Stimulated activated naive CD4-positive, alpha-beta T cell (primary cell): ENCODE measurements at regions not wholly inside any gene's neighbourhood (a gene's known extent, or its start where the extent isn't known, plus 50 kb on each side); places are given as distances from the start of the nearest gene placed in this dataset.
"Not testable (repeated sequence)": the region's sequence is repeated elsewhere in the genome, so short reads cannot be mapped to it uniquely, and the experiment has no call there.

Experiments
- DNase-seq, 6 experiments: peaks; one replicate each; lab custom pipeline; 2025; lab: John Stamatoyannopoulos, UW

DNA sequence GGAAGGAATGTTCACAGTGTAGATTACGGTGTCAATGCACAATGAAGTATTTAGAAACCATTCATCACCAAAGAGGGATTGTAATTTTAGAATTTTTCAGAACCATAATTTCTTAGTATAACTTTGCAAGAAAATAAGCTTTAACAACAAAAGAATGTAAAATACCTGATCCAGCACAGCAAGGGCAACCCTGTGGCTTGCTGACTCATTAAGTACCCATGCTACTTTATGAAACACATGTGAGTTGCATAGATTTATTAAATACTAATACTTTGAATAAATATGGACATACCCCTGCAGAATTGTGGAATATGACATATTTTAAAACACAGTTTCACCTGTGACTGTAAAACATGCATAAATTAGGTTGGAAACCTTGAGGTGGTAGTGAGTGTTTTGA lies 281.3 kb downstream of the ZNF248 start:
- no peak for DNase-seq

DNA sequence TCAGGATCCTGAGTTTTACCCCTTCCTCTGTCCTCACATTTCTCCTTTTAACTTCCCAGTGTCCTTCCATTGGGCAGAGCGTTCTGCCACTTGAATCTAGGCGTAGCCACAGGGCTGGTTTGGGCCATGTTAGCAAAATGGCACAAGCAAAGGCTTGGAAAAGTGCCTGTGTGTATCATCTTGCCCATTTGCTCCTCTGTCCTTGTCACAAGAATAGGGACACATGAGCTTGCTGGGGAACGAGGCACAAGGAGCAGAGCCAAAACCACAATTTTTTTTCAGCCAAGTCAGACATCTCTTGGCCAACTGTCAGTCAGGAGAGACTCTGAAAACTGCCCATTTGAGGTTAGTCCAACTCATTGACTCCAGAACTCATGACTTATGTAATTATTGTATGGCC lies 285.2 kb downstream of the ZNF248 start:
- no peak for DNase-seq

- no peak for DNase-seq
Observed at GRCh38 chr10:37566332-37566731, 291.1 kb downstream of the ZNF248 start.

GRCh38 chr10:37563715-37564108 lies 293.7 kb downstream of the ZNF248 start:
- DNase-seq: no peak

DNA sequence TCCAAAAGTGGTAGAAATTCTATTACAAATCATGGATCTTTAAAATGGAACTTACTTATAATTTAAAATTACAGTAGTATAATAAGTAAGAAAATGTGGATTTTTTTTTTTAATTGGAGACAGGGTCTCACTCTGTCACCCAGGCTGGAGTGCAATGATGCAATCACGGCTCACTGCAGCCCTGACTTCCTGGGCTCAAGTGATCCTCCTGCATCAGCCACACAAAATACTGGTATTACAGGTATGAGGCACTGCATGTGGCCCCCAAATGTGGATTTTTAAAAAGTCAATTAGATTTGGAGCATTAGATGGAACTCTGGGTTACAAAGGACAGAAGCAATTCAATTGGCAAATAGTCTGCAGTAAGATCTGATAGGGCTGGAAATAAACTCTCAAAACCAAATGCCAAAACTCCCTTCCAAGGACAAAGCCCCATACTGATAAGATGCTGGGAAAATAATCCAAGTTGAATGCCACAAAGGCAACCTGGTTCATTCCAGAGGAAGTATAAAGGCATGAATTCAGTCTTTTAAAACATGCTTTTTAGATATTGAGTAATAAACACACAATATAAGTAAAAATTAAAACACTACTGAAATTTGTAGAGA lies 294.2 kb downstream of the ZNF248 start:
- DNase-seq: no peak

DNA sequence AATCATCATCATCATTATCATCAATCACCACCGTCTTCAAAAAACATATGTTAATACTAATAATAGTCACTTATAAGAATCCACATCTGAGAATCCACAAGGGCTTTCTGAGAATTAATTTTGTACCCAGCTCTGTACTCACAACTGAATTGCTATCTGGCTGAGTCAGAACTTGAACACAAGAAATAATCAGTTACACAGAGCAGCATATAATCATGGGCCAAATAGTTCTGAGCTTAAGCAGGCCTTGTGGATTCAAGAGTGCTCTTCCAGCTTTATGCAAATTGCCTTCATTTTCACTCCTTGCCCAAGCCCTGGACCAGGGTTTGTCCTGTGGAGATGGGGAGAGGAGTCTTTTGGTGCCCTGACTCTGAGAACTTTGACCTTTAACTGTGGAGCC lies 304.5 kb downstream of the ZNF248 start:
- no peak for DNase-seq

DNA sequence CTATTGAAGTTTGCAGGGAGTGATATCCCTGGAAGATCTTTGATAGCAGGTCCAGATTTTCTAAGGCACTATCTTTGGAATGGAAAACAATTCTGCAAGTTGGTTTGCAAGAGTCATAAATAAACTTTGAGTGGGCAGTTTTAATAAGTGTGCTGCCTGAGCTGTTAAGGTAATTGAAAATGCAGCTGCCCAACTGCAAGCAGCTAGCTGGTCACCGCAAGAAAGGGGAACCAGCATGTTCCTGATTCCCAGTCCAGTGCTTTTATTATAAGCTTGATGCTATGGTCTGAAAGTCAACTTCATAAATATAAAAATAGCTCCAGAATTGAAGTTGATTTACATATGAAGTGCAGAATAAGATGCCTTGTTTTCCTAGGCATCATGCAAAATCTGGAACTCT lies 308.4 kb downstream of the ZNF248 start:
- DNase-seq: no peak

- no peak for DNase-seq
Observed at GRCh38 chr10:37535459-37536246, 321.8 kb downstream of the ZNF248 start.

DNA sequence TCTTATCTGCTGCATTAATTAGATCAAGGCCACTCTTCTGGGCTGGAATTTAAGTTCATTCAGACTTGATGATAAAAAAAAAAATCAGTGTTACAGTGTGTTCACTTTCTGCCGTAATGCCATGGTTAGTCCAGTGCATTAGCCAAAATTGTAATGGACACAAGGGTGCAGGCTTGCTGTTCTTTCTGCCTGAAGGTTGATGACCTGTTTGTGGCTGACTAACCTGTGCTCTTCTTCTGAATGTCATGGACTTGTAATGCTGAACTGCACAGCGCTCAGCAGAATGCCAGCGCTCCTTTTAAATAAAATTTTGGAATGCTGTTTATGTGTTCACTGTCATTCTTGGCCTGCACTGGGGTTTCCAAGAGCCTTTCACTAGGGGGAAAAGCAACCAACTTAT lies 323.2 kb downstream of the ZNF248 start:
- no peak for DNase-seq

DNA sequence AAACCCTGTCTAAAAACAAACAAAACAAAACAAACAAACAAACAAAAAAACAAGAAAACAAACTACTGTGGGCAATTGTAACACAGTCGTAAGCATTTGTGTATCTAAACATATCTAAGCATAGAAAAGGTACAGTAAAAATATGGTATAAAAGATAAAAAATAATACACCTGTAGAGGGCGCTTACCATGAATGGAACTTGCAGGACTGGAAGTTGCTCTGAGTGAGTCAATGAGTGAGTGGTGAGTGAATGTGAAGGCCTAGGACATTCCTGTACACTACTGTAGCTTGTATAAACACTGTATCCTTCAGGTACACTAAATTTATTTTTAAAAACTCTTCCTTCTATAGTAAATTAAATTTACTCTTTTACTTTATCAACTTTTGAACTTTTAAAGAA lies 332.0 kb downstream of the ZNF248 start:
- DNase-seq: not testable (repeated sequence)

- no peak for DNase-seq
Observed at GRCh38 chr10:37520488-37520887, 336.9 kb downstream of the ZNF248 start.

DNA sequence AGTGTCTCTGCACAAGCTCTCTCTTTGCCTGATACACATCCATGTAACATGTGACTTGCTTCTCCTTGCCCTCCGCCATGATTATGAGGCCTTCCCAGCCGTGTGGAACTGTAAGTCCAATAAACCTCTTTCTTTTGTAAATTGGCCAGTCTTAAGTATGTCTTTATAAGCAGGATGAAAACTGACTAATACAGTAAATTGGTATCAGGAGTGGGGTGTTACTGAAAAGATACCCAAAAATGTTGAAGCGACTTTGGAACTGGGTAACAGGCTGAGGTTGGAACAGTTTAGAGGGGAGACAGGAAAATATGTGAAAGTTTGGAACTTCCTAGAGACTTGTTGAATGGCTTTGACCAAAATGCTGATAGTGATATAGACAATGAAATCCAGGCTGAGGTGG lies 346.9 kb downstream of the ZNF248 start:
- DNase-seq: not testable (repeated sequence)

GRCh38 chr10:37496061-37496460 lies 361.3 kb downstream of the ZNF248 start:
- no peak for DNase-seq

DNA sequence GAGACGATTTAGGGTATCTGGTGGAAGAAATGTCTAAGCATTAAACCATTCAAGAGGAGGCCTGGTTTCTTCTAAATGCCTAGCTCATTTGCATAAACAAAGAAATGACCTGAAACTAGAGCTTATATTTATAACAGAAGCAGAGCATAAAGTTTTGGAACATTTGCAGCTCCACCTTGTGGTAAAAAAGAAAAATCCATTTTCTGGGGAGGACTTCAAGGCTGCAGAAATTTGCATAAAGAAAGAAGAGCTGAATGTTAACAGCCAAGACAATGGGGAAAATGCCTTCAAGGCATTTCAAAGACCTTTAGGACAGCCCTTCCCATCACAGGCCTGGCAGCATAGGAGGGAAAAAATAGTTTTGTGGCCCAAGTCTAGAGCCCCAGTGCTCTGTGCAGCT lies 362.0 kb downstream of the ZNF248 start:
- DNase-seq: no peak

DNA sequence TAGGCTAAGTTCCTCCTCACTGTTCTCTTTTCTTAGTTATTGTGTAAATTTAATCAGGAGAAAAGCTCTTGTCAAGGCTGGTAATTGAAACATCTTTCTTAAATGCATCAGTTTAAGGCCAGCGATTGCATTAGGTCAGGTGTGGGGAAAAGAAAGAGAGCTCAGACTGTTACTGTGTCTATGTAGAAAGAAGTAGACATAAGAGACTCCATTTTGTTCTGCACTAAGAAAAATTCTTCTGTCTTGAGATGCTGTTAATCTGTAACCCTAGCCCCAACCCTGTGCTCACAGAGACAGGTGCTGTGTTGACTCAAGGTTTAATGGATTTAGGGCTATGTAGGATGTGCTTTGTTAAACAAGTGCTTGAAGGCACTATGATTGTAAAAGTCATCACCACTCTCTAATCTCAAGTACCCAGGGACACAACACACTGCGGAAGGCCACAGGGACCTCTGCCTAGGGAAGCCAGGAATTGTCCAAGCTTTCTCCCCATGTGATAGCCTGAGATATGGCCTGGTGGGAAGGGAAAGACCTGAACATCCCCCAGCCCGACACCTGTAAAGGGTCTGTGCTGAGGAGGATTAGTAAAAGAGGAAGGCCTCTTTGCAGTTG lies 364.1 kb downstream of the ZNF248 start:
- DNase-seq: not testable (repeated sequence)

GRCh38 chr10:37490266-37490665 lies 364.9 kb downstream of the ANKRD30A start:
- no peak for DNase-seq

- no peak for DNase-seq
Observed at GRCh38 chr10:37489658-37490003, 364.2 kb downstream of the ANKRD30A start.

- DNase-seq: no peak
Observed at GRCh38 chr10:37488792-37489657, 363.6 kb downstream of the ANKRD30A start.

DNA sequence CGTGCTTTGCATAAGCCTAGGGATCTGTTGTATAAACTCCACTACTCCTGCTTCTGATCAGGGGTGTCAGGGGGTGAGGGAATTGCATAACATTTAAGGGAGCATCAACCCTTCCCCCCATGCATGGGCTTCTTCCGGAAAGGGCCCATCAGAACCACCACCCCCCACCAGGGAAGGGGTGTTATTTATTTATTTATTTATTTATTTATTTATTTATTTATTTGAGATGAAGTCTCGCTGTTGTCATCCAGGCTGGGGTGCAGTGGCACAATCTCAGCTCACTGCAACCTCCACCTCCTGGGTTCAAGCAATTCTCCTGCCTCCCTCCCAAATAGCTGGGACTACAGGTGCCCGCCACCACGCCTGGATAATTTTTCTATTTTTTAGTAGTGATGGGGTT lies 355.2 kb downstream of the ANKRD30A start:
- DNase-seq: not testable (repeated sequence)

GRCh38 chr10:37479469-37479868 lies 354.1 kb downstream of the ANKRD30A start:
- DNase-seq: no peak

GRCh38 chr10:37478381-37478780 lies 353.0 kb downstream of the ANKRD30A start:
- no peak for DNase-seq

GRCh38 chr10:37476285-37476684 lies 350.9 kb downstream of the ANKRD30A start:
- DNase-seq: no peak

- no peak for DNase-seq
Observed at GRCh38 chr10:37474645-37475044, 349.2 kb downstream of the ANKRD30A start.
